Stimulated activated CD4-positive, alpha-beta T cell treated with anti-CD3 and anti-CD28 coated beads, Interleukin-2, amount 100 ng/mL, for 4 hours (primary cell): ENCODE measurements at regions not wholly inside any gene's neighbourhood (a gene's known extent, or its start where the extent isn't known, plus 50 kb on each side); places are given as distances from the start of the nearest gene placed in this dataset.
"Not testable (repeated sequence)": the region's sequence is repeated elsewhere in the genome, so short reads cannot be mapped to it uniquely, and the experiment has no call there.

Source experiments
- DNase-seq: peaks from one replicate; pipeline ENCODE4 v3.0.0-alpha.2; 2020; ENCODE audit warnings: low read depth

DNA sequence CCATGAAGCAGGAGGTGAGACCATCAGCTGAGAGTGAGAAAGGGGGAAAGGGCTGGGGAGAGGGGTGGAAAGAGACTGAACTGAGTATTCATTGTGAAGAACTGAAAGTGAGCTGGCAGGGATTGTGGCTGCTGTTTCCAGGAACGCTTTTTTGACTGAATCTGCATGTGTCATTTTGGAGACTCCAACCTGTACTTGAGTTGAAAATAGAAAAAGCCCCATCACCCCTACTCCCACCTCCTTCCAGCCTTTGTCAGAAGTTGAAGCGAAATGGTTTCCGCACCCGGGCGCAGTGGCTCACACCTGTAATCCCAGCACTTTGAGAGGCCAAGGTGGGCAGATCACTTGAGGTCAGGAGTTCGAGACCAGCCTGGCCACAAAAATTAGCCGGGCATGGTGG lies 128.0 kb upstream of the GPR12 start:
- DNase-seq: no peak

GRCh38 chr13:26887594-26887993 lies 127.0 kb upstream of the GPR12 start:
- no peak for DNase-seq

DNA sequence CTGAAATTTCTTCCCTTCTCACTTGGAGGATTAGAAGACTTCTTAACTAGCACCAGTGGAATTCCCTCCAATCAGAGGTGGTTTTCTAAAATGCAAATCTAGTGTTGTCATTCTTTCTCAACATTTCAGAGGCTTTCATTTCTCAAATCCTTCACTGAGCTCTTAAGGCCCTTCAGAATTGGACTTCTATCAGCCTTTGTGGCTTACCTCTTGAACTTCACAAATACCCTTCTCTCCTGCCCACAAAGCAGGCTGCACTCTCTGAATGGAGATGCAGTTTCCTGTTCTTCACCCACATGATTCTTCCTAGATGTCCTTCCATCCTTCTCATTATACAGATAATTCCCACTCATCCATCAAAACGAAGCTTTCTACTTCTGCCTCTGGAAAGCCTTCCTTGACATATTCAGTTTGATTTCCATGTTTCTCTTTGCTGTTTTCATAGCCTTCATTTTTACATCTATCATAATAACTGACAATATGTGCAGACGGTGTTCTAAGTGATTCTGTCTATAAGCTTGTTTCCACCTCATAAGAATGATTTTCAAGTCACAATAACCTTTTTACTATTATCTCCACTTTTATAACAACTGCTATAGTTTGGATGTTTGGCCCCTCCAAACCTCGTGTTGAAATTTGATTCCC lies 123.1 kb upstream of the GPR12 start:
- no peak for DNase-seq

DNA sequence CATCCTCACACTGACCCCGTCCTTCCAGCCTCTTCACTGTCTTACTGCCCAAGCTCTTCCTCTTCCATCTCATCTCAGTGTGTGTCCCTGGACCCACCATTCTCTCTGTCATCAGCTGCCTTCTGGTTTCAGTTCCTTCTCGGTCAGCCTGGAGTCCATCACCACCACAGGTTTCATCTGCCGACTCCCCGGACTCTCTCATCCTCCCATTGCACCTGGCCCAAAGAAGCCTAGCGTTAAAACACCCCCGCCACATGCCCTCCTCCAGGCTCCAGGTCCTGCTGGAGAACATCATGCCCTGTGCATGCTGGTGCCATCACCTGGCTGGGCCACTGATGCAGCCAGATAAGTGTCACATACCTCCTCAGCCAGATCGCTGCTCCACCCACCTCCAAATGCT lies 122.1 kb upstream of the GPR12 start:
- no peak for DNase-seq

- DNase-seq: no peak
Observed at GRCh38 chr13:26881154-26881553, 120.6 kb upstream of the GPR12 start.

DNA sequence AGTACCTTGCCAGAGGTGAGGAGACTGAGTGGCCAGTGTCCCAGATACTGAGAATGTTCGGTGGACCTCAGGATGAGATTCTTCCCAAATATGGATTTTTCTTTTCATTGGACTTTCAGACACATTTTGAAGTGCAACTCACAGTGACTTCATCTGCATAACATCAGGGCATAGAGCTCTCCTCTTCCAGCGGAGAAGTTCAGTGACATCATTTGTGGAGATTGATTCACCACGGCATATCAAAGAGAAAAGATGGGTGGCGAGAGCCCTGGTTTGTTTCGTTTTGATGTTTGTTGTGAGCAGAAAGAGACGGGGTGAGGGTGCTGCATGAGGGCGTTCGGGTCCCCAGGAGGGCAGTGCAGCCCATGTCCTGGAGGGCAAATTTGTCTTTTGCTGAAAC lies 120.1 kb upstream of the GPR12 start:
- DNase-seq: no peak

GRCh38 chr13:26878438-26878837 lies 117.9 kb upstream of the GPR12 start:
- DNase-seq: no peak

- DNase-seq: no peak
Observed at GRCh38 chr13:26873386-26873698, 112.8 kb upstream of the GPR12 start.

DNA sequence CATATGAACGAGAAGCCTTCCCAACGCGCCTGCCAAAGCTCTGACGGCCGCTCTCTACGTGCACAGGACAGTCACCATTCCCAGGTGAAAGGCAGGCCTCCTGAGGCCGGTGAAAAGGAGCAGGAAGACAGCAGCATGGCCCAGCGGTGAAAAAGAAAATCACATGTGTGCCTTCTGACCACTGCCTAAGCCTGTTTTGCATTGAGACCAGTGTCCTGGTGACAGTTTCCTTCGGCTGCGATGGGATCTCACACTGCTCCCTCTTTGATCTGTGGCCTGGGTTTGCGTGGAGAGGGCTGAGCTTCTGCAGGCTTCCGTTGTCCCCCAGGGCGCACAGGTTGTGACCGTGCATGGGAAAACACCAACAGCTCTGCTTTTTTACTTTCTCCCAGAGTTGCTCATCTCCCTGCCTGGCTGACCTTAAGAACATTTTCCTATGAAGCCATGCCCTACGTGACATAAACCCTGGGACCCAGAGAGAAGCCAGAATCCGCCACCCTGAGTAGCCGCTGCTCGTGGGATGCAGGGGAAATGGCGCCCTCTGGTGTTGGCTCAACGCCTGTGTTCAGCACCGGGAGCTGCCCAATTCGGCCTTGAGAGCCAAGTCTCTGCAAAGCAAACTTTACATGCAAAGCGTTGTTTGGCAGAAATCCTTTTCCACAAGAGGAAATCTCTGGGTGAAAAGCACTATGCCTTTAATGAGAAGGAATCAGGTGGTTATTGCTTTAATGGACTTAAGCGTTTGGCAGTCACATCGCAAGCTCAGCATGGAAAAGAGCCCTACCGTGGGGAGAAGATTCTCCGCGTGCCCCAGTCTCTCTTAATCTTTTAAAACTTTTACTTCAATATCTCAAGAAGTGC lies 112.2 kb upstream of the GPR12 start:
- DNase-seq: peak; percentile 0

GRCh38 chr13:26867451-26868091 lies 107.0 kb upstream of the GPR12 start:
- no peak for DNase-seq

DNA sequence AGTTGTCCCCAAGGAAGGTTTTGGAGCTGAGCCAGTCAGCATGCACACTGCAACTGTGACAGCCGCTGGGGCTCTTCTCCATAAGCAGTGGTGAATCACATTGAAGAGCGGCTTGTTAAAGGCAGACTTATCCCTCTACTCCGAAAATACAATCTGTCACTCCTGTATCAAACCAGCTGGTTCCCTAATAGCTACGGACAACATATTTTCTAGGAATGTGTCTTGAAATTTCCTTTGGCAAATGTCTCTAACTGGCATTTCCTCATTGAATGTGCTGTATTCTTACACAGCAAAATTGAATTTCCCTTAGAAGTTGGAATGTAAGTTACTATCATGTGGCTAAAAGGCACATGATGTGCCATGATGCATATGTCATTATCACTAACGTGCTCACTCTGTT lies 104.0 kb upstream of the GPR12 start:
- no peak for DNase-seq

DNA sequence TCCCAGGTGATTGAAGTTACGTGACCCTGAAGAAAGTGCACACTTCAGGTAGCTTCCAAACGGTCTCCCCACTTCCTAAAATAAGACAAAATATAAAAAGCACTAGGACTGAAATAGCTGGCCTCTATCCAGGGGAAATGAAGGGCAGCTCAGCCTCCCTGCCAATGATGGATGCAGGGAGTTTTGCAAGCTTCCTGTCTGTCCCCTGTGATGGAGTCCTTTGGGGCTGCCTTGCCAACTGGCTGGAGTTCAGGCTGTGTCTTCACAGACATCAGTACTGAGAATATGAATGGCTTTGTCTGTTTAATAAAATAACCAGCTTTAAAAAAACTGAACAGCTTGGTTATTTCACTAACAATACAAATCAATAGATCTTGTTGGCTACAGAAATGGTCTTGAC lies 101.4 kb upstream of the GPR12 start:
- DNase-seq: no peak

GRCh38 chr13:26855921-26856320 lies 95.3 kb upstream of the GPR12 start:
- no peak for DNase-seq

- DNase-seq: no peak
Observed at GRCh38 chr13:26855071-26855470, 94.5 kb upstream of the GPR12 start.

- no peak for DNase-seq
Observed at GRCh38 chr13:26853323-26853722, 92.7 kb upstream of the GPR12 start.

DNA sequence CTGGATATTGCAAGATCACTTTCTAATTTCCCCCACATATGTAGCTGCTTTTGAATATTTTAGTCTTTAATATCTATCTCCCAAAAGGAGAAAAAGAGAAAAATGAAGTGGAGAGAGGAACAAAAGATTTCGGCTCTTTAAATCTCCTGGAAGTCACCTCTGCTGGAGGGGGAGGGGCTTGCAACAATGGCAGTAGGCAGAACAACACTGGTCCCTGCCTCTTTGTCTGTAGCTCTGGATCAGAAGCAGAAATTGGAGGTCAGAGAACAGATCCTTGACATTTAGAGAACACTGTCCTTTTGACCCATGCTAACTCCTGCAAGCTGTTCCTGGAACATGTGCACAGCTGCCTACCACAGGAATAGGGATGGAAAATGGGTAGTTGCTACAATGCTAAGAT lies 86.7 kb upstream of the GPR12 start:
- no peak for DNase-seq

DNA sequence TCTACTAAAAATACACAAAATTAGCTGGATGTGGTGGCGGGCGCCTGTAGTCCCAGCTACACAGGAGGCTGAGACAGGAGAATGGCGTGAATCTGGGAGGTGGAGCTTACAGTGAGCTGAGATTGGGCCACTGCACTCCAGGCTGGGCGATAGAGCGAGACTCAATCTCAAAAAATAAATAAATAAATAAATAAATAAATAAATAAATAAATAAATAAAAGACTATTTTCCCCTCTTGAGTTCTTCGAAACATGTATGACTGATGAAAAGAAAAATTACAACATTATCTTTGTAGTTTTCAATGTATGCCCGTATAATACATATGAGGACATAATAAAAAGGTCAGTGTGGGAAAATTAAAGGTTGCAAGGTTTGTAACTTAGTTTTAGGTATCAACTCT lies 84.5 kb upstream of the GPR12 start:
- not testable (repeated sequence) for DNase-seq

- no peak for DNase-seq
Observed at GRCh38 chr13:26839682-26840081, 79.1 kb upstream of the GPR12 start.

- DNase-seq: no peak
Observed at GRCh38 chr13:26838821-26839220, 78.2 kb upstream of the GPR12 start.

GRCh38 chr13:26837997-26838396 lies 77.4 kb upstream of the GPR12 start:
- no peak for DNase-seq

DNA sequence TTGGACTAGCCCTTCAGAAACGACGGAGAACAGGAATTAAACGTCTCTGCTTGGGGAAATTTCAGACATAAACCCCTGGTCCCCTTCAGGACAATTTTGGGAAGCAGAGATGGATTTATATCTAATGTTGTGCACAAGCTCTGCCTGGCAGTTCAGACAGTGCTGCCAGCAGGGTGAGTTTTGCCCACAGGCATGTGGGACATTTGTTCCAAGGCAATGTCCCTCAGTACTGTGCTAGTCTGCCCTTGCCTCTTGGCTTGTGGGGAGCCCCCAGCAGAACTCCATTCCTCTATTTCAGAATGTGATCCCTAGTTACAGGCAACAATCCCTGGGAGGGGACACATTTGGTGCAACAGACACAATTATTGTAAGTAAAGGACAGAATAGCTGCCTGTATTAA lies 76.5 kb upstream of the GPR12 start:
- DNase-seq: no peak

GRCh38 chr13:26836626-26837025 lies 76.0 kb upstream of the GPR12 start:
- DNase-seq: no peak

DNA sequence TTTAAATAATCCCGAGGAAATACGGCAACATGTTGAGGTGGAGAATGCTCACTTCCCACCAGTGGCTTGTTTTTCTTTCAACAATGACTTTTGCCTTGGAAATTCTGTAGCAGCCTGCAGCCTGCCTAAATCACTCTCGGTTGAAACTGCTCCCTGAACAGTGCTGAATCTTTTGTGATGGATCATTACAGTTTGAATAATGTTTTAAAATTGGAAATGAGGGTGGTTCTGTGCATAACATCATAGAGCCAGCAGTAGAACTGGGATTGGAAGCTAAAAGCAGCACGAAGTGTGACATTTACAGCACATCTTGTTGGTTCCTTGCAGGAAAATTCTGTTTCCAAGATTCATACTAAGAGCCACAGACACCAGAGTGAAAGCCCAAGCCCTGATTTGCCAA lies 74.1 kb upstream of the GPR12 start:
- DNase-seq: no peak
